ENCODE measurements at regions not wholly inside any gene's neighbourhood (a gene's known extent, or its start where the extent isn't known, plus 50 kb on each side); places are given as distances from the start of the nearest gene placed in this dataset.
"Not testable (repeated sequence)": the region's sequence is repeated elsewhere in the genome, so short reads cannot be mapped to it uniquely, and the experiment has no call there.

DNA sequence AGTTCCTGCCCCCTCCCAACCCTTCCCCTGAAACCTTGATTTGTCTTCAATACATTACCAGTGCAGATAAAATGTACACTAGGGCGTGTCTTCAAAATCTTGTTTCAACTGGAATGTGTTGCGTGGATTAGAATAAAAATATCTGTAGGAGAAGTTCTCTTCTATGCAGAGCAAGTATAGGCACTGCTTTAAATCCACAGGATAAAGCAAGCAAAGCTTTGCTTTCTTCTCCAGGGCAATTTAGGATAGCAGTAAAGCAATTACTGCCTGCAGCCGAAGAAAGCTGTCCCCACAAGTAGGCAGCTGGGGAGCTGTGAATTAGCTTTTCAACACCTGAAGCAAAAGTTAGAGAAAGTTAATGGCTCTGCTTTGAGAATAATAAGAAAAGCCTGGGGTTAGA is 329.7 kb upstream of the KCNMB2 start:
- Histone ChIP-seq H3K9me3 (no peaks in the 10 kb centered on the region), H3K36me3 (ENCODE audit: insufficient read depth in 1 of 2, low read depth in 1 of 2) (no peaks in the 10 kb centered on the region), H3K4me1 (peaks cover 6% of the 10 kb centered on the region), H3K27ac (no peak overlapping the region), H3K27me3 (ENCODE audit: insufficient read depth in 3 of 3, low read length in 2 of 3) (no peaks in the 10 kb centered on the region), H3K4me3 (no peak overlapping the region)
- TF ChIP-seq, protein P1, sequence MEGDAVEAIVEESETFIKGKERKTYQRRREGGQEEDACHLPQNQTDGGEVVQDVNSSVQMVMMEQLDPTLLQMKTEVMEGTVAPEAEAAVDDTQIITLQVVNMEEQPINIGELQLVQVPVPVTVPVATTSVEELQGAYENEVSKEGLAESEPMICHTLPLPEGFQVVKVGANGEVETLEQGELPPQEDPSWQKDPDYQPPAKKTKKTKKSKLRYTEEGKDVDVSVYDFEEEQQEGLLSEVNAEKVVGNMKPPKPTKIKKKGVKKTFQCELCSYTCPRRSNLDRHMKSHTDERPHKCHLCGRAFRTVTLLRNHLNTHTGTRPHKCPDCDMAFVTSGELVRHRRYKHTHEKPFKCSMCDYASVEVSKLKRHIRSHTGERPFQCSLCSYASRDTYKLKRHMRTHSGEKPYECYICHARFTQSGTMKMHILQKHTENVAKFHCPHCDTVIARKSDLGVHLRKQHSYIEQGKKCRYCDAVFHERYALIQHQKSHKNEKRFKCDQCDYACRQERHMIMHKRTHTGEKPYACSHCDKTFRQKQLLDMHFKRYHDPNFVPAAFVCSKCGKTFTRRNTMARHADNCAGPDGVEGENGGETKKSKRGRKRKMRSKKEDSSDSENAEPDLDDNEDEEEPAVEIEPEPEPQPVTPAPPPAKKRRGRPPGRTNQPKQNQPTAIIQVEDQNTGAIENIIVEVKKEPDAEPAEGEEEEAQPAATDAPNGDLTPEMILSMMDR (IDR thresholded peaks at IDR 0.05): no peak
- DNase-seq (no peak), ATAC-seq (no peak)
- intact Hi-C loops (cut with DNase I): no loop called here
- WGBS, 3 donors: 92 to 96% (median 94%) methylated on average over 3 of the region's 3 CpGs

DNA sequence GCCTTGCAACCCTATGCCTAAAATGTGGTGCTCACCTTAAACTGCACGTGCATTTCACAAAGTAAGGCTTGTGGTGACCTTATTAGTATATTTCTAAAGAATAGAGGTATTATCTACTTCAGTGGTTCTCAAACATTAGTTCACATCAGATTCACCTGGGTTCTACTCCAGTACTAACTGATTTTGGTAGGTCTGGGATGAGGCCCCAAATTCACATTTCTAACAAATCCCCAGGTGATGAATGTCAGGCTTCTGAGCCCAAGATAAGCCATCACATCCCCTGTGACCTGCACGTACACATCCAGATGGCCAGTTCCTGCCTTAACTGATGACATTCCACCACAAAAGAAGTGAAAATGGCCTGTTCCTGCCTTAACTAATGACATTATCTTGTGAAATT is 329.1 kb upstream of the KCNMB2 start:
- ATAC-seq; H3K4me1 ChIP-seq; H3K36me3 ChIP-seq (ENCODE audit: insufficient read depth in 1 of 2, low read depth in 1 of 2); H3K9me3 ChIP-seq; H3K27me3 ChIP-seq (ENCODE audit: insufficient read depth in 3 of 3, low read length in 2 of 3); H3K4me3 ChIP-seq; intact Hi-C loops (cut with DNase I); H3K27ac ChIP-seq; DNase-seq: not testable (repeated sequence)
- WGBS, 3 donors: 85 to 94% (median 89%) methylated on average over 2 of the region's 2 CpGs

DNA sequence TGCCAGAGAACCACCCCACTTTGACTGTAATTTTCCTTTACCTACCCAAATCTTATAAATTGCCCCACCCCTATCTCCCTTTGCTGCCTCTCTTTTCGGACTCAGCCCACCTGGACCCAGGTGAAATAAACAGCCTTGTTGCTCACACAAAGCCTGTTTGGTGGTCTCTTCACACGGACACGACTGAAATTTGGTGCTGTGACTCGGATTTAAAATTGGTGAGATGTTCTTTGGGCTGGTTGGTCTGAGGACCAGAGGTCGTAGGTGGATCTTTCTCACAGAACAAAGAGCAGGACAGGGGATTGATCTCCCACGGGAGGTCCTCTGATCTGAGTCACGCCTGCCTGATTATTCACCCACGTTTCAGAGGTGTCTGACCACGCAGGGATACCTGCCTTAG is 328.6 kb upstream of the KCNMB2 start:
- H3K4me3 ChIP-seq; intact Hi-C loops (cut with DNase I); H3K9me3 ChIP-seq; H3K27me3 ChIP-seq (ENCODE audit: insufficient read depth in 3 of 3, low read length in 2 of 3); H3K36me3 ChIP-seq (ENCODE audit: insufficient read depth in 1 of 2, low read depth in 1 of 2); H3K4me1 ChIP-seq; DNase-seq; H3K27ac ChIP-seq; ATAC-seq: not testable (repeated sequence)
- WGBS, 3 donors: 82 to 88% (median 84%) methylated on average over 9 of the region's 9 CpGs

DNA sequence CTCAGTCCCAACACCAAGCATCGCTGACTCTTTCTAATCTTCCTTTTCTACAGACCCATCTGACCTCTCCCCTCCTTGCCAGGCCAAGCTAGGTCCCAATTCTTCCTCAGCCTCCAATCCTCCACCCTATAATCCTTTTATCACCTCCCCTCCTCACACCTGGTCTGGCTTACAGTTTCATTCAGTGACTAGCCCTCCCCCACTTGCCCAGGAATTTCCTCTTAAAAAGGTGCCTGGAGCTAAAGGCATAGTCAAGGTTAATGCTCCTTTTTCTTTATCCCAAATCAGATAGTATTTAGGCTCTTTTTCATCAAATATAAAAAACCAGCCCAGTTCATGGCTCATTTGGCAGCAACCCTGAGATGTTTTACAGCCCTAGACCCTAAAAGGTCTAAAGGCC is 327.1 kb upstream of the KCNMB2 start:
- H3K27ac ChIP-seq; DNase-seq; H3K4me1 ChIP-seq; ATAC-seq; H3K27me3 ChIP-seq (ENCODE audit: insufficient read depth in 3 of 3, low read length in 2 of 3); H3K36me3 ChIP-seq (ENCODE audit: insufficient read depth in 1 of 2, low read depth in 1 of 2); H3K9me3 ChIP-seq; intact Hi-C loops (cut with DNase I); H3K4me3 ChIP-seq: not testable (repeated sequence)
- 91 to 95% (median 91%) methylated on average over 1 of the region's 1 CpG for WGBS, 3 donors

DNA sequence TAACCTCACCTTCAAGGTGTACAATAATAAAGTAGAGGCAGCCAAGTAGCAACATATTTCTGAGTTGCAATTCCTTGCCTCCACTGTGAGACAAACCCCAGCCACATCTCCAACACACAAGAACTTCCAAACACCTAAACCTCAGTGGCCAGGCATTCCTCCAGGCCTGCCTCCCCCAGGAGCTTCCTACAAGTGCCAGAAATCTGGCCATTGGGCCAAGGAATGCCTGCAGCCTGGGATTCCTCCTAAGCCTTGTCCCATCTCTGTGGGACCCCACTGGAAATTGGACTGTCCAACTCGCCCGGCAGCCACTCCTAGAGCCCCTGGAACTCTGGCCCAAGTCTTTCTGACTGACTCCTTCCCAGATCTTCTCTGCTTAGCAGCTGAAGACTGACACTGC is 326.6 kb upstream of the KCNMB2 start:
- intact Hi-C loops (cut with DNase I); ATAC-seq; DNase-seq; H3K4me3 ChIP-seq; H3K9me3 ChIP-seq; H3K4me1 ChIP-seq; H3K27me3 ChIP-seq (ENCODE audit: insufficient read depth in 3 of 3, low read length in 2 of 3); H3K36me3 ChIP-seq (ENCODE audit: insufficient read depth in 1 of 2, low read depth in 1 of 2); H3K27ac ChIP-seq: not testable (repeated sequence)
- 77 to 88% (median 83%) methylated on average over 2 of the region's 2 CpGs for whole genome bisulfite sequencing, 3 donors

DNA sequence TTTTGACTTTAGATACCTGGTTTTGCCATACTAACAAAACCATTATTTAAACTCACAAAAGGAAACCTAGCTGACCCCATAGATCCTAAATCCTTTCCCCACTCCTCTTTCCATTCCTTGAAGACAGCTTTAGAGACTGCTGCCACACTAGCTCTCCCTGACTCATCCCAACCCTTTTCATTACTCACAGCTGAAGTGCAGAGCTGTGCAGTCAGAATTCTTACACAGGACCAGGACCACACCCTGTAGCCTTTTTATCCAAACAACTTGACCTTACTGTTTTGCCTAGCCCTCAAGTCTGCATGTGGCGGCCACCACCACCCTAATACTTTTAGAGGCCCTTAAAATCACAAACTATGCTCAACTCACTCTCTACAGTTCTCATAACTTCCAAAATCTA is 325.1 kb upstream of the KCNMB2 start:
- ATAC-seq: not testable (repeated sequence)
- WGBS, 3 donors: 90 to 96% (median 96%) methylated on average over 1 of the region's 1 CpG

DNA sequence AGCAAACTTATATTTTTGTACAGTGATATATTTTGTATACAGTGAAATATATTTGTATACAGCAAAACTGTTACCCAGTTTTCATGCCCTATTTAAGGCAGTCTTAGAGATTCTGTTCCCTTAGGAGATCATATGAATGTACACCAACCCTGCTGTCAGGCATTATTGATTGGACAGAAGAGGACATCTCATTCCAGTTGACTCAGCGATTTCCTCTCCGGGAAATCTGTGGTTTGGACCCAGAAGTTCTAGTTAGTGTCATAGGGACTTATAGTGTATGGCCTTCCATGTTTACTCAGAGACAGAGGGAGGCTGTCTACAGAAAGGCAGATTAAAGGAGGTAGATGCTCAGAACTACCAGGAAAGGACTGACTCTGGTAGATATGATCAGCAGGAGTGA is 318.8 kb upstream of the KCNMB2 start:
- TF ChIP-seq, protein P1 (IDR thresholded peaks at IDR 0.05): no peak
- Histone ChIP-seq H3K4me1 (no peaks in the 10 kb centered on the region), H3K4me3 (no peak overlapping the region), H3K36me3 (ENCODE audit: insufficient read depth in 1 of 2, low read depth in 1 of 2) (no peaks in the 10 kb centered on the region), H3K9me3 (no peaks in the 10 kb centered on the region), H3K27me3 (ENCODE audit: insufficient read depth in 3 of 3, low read length in 2 of 3) (no peaks in the 10 kb centered on the region), H3K27ac (no peak overlapping the region)
- DNase-seq (no peak), ATAC-seq (no peak)
- 91 to 96% (median 96%) methylated on average over 2 of the region's 2 CpGs for WGBS, 3 donors
- intact Hi-C loops (cut with DNase I): no loop called here

More for the DNA sequence above, 325.1 kb upstream of the KCNMB2 start:
- H3K4me3 ChIP-seq; H3K27ac ChIP-seq; H3K27me3 ChIP-seq (ENCODE audit: insufficient read depth in 3 of 3, low read length in 2 of 3); DNase-seq; intact Hi-C loops (cut with DNase I); H3K9me3 ChIP-seq; H3K4me1 ChIP-seq; H3K36me3 ChIP-seq (ENCODE audit: insufficient read depth in 1 of 2, low read depth in 1 of 2): not testable (repeated sequence)
